WI38 (cell line): ENCODE measurements at regions not wholly inside any gene's neighbourhood (a gene's known extent, or its start where the extent isn't known, plus 50 kb on each side); places are given as distances from the start of the nearest gene placed in this dataset.

ENCODE experiments used
- H3K4me3 ChIP-seq: 2 replicates; pipeline ENCODE4 v1.5.1; 2011; ENCODE audit warnings: low read depth, mild to moderate bottlenecking, control low read depth, low read length
- TF ChIP-seq, protein P1 (sequence below): IDR thresholded peaks from 2 replicates; pipeline ENCODE4 v1.5.1; 2012; ENCODE audit warnings: low read depth, mild to moderate bottlenecking, control low read depth, low read length

DNA sequence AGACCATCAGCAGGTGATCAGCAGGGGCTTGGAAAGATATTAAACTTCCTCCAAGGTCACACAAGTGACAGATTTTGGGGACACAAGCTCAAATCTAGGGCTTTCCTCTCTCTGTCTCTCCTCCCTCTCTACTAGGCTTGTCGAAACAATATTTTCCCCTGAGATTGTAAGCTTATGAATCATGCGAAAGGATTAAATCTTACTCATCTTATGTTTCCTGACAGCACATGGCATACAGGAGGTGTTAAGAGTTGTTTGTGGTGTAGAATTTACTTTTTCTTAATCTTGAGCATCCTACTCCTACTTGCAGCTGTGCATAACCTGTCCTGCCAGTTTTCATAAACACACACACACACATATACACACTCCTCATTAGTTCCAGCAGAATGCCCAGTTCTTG lies 186.3 kb downstream of the MARCHF11 start:
- TF ChIP-seq, protein P1, sequence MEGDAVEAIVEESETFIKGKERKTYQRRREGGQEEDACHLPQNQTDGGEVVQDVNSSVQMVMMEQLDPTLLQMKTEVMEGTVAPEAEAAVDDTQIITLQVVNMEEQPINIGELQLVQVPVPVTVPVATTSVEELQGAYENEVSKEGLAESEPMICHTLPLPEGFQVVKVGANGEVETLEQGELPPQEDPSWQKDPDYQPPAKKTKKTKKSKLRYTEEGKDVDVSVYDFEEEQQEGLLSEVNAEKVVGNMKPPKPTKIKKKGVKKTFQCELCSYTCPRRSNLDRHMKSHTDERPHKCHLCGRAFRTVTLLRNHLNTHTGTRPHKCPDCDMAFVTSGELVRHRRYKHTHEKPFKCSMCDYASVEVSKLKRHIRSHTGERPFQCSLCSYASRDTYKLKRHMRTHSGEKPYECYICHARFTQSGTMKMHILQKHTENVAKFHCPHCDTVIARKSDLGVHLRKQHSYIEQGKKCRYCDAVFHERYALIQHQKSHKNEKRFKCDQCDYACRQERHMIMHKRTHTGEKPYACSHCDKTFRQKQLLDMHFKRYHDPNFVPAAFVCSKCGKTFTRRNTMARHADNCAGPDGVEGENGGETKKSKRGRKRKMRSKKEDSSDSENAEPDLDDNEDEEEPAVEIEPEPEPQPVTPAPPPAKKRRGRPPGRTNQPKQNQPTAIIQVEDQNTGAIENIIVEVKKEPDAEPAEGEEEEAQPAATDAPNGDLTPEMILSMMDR: no peak

GRCh38 chr5:15992918-15993317 lies 186.7 kb downstream of the MARCHF11 start:
- H3K4me3 ChIP-seq: no peak overlapping the region
- TF ChIP-seq, protein P1: no peak

More for the DNA sequence above, 186.3 kb downstream of the MARCHF11 start:
- H3K4me3 ChIP-seq: no peak overlapping the region

DNA sequence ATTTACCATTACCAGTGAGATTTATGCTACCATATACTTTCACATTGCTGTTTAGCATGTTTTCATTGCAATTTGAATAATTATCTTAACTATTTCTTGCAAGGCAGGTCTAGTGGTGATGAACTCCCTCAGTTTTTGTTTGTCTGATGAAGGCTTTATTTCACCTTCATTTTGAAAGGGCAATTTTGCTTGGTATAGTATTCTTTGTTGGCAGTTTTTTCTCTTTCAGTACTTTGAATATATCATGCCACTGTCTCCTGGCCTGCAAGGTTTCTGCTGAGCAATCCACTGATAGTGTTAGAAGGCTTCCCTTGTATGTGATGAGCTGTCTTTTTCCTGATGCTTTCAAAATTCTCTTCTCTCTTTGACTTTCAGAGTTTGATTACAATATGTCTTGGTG lies 188.0 kb downstream of the MARCHF11 start:
- H3K4me3 ChIP-seq: no peak overlapping the region
- TF ChIP-seq, protein P1: no peak
